ENCODE measurements at regions not wholly inside any gene's neighbourhood (a gene's known extent, or its start where the extent isn't known, plus 50 kb on each side); places are given as distances from the start of the nearest gene placed in this dataset.
"Not testable (repeated sequence)": the region's sequence is repeated elsewhere in the genome, so short reads cannot be mapped to it uniquely, and the experiment has no call there.

DNA sequence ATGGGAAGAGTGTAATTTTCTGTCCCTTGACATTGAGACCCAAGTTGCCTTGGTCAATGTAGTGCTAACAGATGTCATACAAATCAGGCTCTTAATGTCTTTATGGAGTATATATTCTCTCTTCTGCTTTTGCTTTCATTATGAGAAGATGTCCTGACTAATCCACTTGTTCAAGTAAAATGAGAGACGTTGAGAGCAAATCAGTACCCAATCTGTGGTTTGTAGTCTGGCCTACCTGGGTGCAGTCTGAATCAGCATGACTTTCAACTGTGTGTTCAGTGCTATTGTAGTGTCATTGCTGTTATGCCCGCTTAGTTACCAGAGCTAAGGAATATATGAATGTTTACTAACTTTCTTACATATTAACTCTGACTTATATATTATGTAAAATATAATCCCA lies 612.4 kb downstream of the ANKRD7 start:
- ChIA-PET CTCF (no interaction called here), POLR2A (no interaction called here)
- Mint-ChIP-seq H3K4me3 (no peak overlapping the region), H3K4me1 (no peaks in the 10 kb centered on the region), H3K9me3 (peaks cover 4% of the 10 kb centered on the region), H3K36me3 (ENCODE audit: low read depth) (no peaks in the 10 kb centered on the region), H3K27me3 (no peaks in the 10 kb centered on the region), H3K27ac (no peak overlapping the region)
- DNase-seq, result no peak

DNA sequence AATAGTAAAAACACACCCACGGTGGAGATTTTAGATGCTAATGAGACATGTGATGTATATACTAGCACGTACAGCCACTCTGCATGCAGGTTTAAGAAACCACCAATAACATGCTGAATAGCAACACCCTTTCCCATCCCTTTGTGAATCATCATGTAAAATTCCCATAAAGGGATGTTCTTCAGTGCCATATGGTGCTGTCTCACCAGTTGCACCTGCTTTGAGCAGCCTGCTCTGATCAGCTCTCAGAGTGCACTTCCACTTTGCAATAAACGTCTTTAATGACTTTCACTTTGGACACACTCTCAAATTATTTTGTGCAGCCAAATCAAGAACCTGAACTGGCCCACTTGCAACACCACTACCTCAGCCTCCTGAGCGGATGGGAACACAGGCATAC lies 615.0 kb downstream of the ANKRD7 start:
- no peak overlapping the region for H3K27ac Mint-ChIP-seq
- H3K27me3 Mint-ChIP-seq, result no peaks in the 10 kb centered on the region
- H3K4me3 Mint-ChIP-seq, result no peak overlapping the region
- peaks cover 4% of the 10 kb centered on the region for H3K9me3 Mint-ChIP-seq
- CTCF ChIA-PET, result no interaction called here
- no peaks in the 10 kb centered on the region for H3K4me1 Mint-ChIP-seq
- no peaks in the 10 kb centered on the region for H3K36me3 Mint-ChIP-seq (ENCODE audit: low read depth)
- DNase-seq, result no peak
- POLR2A ChIA-PET, result no interaction called here

DNA sequence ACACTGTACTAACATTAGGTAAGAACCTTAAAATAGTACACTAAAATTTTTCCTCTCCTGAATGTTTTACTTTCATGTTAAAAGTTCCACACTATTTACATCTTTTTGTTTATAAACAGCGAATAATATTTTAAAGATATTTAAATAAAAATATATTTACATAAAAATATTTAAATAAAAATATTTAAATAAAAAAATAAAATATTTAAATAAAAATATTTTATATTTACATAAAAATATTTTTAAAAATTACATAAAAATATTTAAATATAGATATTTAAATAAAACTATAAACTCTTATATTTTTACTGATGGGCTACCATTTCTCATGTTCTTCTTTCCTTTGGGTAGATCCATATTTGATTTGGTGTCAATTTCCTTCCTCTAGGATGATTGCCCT lies 619.0 kb downstream of the ANKRD7 start:
- ChIA-PET CTCF (no interaction called here), POLR2A (no interaction called here)
- H3K4me1 Mint-ChIP-seq, result no peaks in the 10 kb centered on the region
- no peak overlapping the region for H3K4me3 Mint-ChIP-seq
- H3K9me3 Mint-ChIP-seq, result peaks cover 4% of the 10 kb centered on the region
- H3K27me3 Mint-ChIP-seq, result no peaks in the 10 kb centered on the region
- H3K36me3 Mint-ChIP-seq (ENCODE audit: low read depth), result no peaks in the 10 kb centered on the region
- H3K27ac Mint-ChIP-seq, result no peak overlapping the region
- no peak for DNase-seq

DNA sequence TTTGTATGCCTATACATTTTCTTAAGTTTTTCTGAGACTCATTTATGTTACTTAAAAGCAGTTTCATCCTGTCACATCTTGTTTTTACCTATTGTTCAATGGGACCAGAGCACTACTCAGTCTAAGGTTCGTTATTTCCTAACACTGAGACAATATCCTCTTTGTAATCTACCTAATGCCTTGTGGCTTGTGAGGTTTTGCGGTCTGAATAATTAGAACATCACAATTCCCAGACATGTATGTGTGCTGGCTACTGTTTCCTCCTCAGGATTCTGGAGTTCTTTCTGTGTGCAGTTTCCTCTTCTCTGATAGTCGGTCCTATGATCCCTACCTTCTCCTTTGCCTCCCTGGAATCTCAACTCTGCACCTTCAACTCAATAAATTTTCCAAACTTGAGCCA lies 620.2 kb downstream of the ANKRD7 start:
- DNase-seq, result no peak
- H3K4me3 Mint-ChIP-seq, result no peak overlapping the region
- POLR2A ChIA-PET, result no interaction called here
- H3K36me3 Mint-ChIP-seq (ENCODE audit: low read depth), result no peaks in the 10 kb centered on the region
- CTCF ChIA-PET, result no interaction called here
- H3K4me1 Mint-ChIP-seq, result no peaks in the 10 kb centered on the region
- peaks cover 2% of the 10 kb centered on the region for H3K9me3 Mint-ChIP-seq
- H3K27ac Mint-ChIP-seq, result no peak overlapping the region
- H3K27me3 Mint-ChIP-seq, result no peaks in the 10 kb centered on the region

DNA sequence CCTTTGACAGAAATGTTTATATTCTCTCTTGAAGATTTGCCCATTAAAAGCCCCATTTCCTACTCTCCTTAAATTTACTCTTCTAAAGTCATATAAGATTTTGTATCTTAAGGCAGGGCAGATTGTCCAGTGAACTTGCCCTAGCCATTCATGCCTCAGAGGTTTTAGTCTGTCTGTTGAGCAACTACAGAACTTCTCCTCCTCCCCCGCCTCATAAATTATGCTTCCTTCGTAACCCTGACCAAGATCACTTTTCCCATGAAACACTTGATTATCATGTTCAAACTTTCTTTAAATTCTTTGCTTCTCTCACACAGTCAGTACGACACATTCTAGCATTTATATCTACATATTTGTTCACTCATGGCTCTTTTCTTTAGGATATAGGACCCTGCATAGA lies 621.3 kb downstream of the ANKRD7 start:
- Mint-ChIP-seq H3K27ac (no peak overlapping the region), H3K4me1 (no peaks in the 10 kb centered on the region), H3K4me3 (no peak overlapping the region), H3K9me3 (peaks cover 1% of the 10 kb centered on the region), H3K27me3 (no peaks in the 10 kb centered on the region), H3K36me3 (ENCODE audit: low read depth) (no peaks in the 10 kb centered on the region)
- CTCF ChIA-PET, result no interaction called here
- no peak for DNase-seq
- POLR2A ChIA-PET, result no interaction called here

DNA sequence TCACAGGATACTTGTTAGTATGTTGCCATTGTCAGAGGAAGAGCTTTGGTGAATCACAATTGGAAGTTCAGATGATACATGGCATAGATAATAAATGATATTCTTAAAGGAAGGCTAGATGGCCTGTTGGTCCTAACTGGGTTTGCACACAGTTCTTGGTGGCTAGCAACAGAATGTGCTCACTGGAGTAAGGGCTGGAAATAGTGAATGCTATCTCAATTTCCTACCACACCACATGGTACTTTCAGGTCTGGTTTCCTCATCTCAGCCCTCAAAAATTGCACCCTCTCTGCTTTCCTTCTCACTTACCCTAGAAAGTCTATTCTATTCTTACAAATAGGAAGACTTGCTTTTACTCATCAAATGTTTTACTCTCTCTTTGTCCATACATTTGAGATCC lies 622.5 kb downstream of the ANKRD7 start:
- ChIA-PET CTCF (no interaction called here), POLR2A (no interaction called here)
- no peaks in the 10 kb centered on the region for H3K36me3 Mint-ChIP-seq (ENCODE audit: low read depth)
- H3K4me3 Mint-ChIP-seq, result no peak overlapping the region
- DNase-seq, result no peak
- no peak overlapping the region for H3K27ac Mint-ChIP-seq
- H3K9me3 Mint-ChIP-seq, result no peaks in the 10 kb centered on the region
- H3K4me1 Mint-ChIP-seq, result no peaks in the 10 kb centered on the region
- no peaks in the 10 kb centered on the region for H3K27me3 Mint-ChIP-seq

DNA sequence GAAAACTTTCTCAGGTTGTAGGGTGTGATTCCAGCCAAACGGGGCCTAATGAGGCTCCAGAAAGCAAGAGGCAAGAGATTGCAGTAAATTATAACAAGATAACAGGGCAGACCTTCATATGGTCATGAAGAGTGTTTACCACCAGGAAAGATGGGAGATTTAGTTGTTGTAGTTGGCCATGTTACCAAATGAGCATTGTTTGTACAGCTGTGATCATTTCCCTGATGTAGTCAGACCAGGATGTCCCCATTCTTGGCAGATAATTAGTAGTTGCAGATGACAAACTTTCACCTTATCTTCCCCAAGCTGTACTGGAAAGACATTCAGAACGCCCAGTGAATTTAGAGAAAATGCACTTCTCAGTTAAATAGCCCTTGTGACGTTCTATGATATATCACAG lies 630.8 kb downstream of the ANKRD7 start:
- Mint-ChIP-seq H3K4me1 (no peaks in the 10 kb centered on the region), H3K27me3 (no peaks in the 10 kb centered on the region), H3K27ac (no peak overlapping the region), H3K9me3 (no peaks in the 10 kb centered on the region), H3K4me3 (no peak overlapping the region), H3K36me3 (ENCODE audit: low read depth) (no peaks in the 10 kb centered on the region)
- ChIA-PET CTCF (no interaction called here), POLR2A (no interaction called here)
- no peak for DNase-seq

DNA sequence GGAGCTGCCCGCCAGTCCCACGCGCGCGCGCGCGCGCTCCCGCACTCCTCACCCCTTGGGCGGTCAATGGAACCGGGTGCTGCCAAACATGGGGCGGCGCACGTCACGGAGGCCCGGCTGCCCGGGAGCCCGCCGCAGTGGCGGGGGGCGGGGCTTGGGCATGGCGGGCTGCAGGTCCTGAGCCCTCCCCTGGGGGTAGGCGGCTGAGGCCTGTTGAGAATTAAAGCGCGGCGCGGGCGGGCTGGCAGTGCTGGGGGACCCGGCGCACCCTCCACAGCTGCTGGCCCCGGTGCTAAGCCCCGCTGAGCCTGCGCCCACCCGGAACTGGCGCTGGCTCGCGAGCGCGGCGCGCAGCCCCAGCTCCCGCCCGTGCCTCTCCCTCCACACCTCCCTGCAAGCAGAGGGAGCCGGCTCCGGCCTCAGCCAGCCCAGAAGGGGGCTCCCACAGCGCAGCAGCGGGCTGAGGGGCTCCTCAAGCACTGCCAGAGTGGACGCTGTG lies 634.2 kb downstream of the ANKRD7 start:
- POLR2A ChIA-PET, result no interaction called here

DNA sequence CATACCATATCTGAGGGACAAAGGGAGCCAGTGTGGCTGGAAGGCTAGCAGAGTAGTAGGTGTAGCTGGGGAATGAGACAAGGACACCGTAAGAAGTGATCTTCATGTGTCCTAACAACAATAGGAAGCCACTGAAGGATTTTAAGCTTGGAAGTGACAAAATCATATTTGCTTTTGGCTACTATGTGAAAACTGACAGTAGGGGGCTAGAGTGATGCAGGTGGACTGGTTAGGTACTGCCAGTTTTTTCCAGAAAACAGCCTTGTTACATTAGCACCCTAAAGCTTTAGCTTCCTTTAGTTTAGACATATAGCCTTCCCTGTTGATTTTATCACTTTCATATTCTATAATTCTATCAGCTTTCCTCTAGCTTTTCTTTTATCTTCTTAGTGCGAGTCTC lies 637.1 kb downstream of the ANKRD7 start:
- Mint-ChIP-seq H3K4me1 (no peaks in the 10 kb centered on the region), H3K4me3 (no peak overlapping the region)
- CTCF ChIA-PET, result no interaction called here

More for the DNA sequence above, 634.2 kb downstream of the ANKRD7 start:
- CTCF ChIA-PET, result no interaction called here
- Mint-ChIP-seq H3K27ac (no peak overlapping the region), H3K4me3 (no peak overlapping the region), H3K9me3 (no peaks in the 10 kb centered on the region), H3K4me1 (no peaks in the 10 kb centered on the region), H3K36me3 (ENCODE audit: low read depth) (no peaks in the 10 kb centered on the region), H3K27me3 (no peaks in the 10 kb centered on the region)
- peak; percentile 11 for DNase-seq

DNA sequence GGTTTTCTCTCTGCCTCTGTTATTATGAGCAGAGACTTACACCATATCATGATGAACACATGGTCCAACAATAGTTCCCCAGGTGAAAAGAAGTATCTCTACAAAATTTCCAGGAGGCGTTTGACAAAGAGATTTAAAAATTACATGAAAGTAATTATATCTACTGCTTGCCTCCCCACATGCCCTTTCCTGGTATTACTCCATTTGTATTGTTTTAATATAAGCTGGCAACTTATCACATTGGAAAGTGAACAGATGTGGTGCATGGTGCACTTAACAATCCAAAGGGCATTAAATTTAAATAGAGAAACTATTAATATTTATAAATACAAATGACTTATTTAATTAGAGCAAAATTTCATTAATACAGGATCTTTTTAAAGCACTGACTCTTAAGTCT lies 638.2 kb downstream of the ANKRD7 start:
- CTCF ChIA-PET, result no interaction called here

More for the DNA sequence above, 637.1 kb downstream of the ANKRD7 start:
- no peak overlapping the region for H3K27ac Mint-ChIP-seq
- no peaks in the 10 kb centered on the region for H3K9me3 Mint-ChIP-seq
- POLR2A ChIA-PET, result no interaction called here
- no peaks in the 10 kb centered on the region for H3K36me3 Mint-ChIP-seq (ENCODE audit: low read depth)
- H3K27me3 Mint-ChIP-seq, result no peaks in the 10 kb centered on the region
- DNase-seq, result no peak

DNA sequence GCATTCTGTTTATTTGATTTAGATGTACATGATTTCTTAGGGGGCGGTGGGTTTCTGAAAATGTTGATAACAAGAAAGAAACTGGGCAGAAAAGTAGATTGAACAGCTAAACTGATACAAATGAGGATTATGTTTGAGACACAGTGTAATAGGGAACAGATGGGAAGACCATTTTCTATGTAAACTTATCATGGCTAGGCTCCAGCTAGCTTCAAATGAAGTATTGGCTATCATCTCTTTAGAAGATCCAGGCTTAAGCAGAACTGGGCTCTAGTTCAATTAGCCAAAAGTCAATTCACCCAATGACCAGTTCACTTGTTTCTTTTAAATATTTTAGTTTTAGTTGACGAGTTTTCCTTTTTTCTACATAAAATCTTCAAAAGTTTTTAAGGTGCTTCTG lies 639.5 kb downstream of the ANKRD7 start:
- POLR2A ChIA-PET, result no interaction called here
- H3K4me1 Mint-ChIP-seq, result no peaks in the 10 kb centered on the region
- no peak overlapping the region for H3K27ac Mint-ChIP-seq
- H3K9me3 Mint-ChIP-seq, result no peaks in the 10 kb centered on the region
- H3K36me3 Mint-ChIP-seq (ENCODE audit: low read depth), result no peaks in the 10 kb centered on the region
- no peaks in the 10 kb centered on the region for H3K27me3 Mint-ChIP-seq
- H3K4me3 Mint-ChIP-seq, result no peak overlapping the region
- CTCF ChIA-PET, result no interaction called here
- DNase-seq, result no peak

More for the DNA sequence above, 638.2 kb downstream of the ANKRD7 start:
- Mint-ChIP-seq H3K9me3 (no peaks in the 10 kb centered on the region), H3K27me3 (no peaks in the 10 kb centered on the region), H3K4me1 (no peaks in the 10 kb centered on the region), H3K4me3 (no peak overlapping the region), H3K36me3 (ENCODE audit: low read depth) (no peaks in the 10 kb centered on the region), H3K27ac (no peak overlapping the region)
- POLR2A ChIA-PET, result no interaction called here
- DNase-seq, result no peak

DNA sequence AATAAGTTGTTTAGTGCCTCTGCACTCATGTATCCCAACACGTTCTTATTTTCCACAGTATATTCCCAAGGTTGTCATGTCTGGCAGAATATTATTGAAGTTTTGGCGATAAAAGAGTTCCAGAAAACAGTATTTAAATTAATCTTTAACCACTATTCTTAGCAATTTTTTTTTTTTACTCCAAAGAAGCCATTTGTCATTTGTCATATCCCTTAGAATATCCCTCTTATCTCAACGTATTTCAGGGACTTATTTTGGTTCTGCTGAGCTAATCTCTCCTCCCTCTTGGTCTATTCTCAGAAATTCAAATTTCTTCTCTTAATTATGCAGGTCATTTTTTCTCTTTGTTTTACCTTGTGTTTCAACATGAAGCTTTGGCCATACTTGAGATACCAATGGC lies 643.4 kb downstream of the ANKRD7 start:
- ChIA-PET POLR2A (no interaction called here), CTCF (no interaction called here)
- Mint-ChIP-seq H3K27ac (no peak overlapping the region), H3K27me3 (no peaks in the 10 kb centered on the region), H3K9me3 (no peaks in the 10 kb centered on the region), H3K36me3 (ENCODE audit: low read depth) (no peaks in the 10 kb centered on the region), H3K4me1 (no peaks in the 10 kb centered on the region), H3K4me3 (no peak overlapping the region)
- DNase-seq, result no peak

DNA sequence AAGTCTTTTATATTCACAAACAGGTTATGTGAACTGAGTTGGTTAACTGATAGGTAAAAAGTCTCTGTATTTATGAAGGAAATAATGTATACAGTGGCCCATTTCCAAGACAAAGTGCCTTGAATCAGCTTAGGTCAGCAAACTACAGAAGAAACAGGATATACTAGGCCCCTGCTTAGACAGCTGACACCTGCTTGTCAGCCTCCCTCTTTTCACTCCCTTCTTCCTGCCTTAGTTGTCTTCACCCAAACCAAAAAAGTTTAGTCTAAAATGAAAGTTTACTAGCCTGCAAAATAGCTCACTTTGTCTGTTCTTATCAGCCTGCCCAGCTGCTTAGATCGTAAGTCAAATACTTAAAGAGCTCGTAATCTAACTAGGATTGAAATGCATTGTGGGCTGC lies 644.6 kb downstream of the ANKRD7 start:
- DNase-seq; H3K27me3 Mint-ChIP-seq; H3K36me3 Mint-ChIP-seq (ENCODE audit: low read depth); H3K9me3 Mint-ChIP-seq; H3K4me3 Mint-ChIP-seq; H3K4me1 Mint-ChIP-seq; POLR2A ChIA-PET; H3K27ac Mint-ChIP-seq: not testable (repeated sequence)
- CTCF ChIA-PET, result interaction anchor here (0.6 kb wide), 1 partner anchor 308 kb away, joined by 3 read pairs; no protein-coding TSS in a partner anchor

DNA sequence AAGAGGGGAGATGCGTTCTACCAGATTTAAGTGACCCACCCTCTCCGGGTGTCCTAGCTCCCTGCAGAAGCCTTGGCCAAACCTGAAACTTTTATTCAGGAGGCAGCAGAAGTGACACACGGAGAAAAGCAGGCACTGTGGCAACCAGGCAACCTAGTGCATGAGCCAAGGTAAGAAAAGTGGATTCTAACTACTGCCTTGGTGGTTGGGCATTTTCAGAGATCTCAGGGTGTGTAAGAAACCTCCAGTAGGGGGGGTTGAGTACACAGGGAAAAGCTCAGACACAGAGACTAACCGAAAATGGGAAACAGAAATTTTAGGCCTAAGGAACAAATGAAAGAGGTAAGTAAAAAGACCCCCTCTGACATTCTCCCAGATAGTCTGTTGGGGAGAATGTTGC lies 645.7 kb downstream of the ANKRD7 start:
- Mint-ChIP-seq H3K36me3 (ENCODE audit: low read depth) (no peaks in the 10 kb centered on the region), H3K4me3 (no peak overlapping the region), H3K4me1 (no peaks in the 10 kb centered on the region), H3K27ac (no peak overlapping the region), H3K27me3 (no peaks in the 10 kb centered on the region), H3K9me3 (no peaks in the 10 kb centered on the region)
- ChIA-PET CTCF (no interaction called here), POLR2A (no interaction called here)
- no peak for DNase-seq

DNA sequence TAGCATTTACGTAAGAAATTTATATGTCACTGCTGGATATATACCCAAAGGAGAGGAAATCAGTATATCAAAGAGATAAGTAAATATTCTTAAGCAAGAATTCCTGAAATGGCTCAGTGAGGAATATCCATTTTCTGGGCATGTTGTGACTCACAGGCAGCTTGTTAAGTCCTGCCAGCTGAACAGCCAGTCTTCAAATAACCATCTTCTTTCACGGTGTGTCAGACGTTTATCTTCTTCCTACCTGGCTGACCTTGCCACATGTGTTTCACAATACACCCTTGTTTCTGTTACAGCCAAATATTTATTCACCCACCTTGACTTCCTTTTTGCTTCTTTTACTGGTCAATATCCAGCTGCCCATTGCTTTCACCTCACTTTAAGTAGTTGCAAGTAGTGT lies 648.1 kb downstream of the ANKRD7 start:
- no peak overlapping the region for H3K27ac Mint-ChIP-seq
- H3K4me1 Mint-ChIP-seq, result no peaks in the 10 kb centered on the region
- H3K9me3 Mint-ChIP-seq, result no peaks in the 10 kb centered on the region
- no peak for DNase-seq
- no peak overlapping the region for H3K4me3 Mint-ChIP-seq
- no peaks in the 10 kb centered on the region for H3K27me3 Mint-ChIP-seq
- ChIA-PET POLR2A (no interaction called here), CTCF (no interaction called here)
- H3K36me3 Mint-ChIP-seq (ENCODE audit: low read depth), result no peaks in the 10 kb centered on the region
